ENCODE measurements at regions not wholly inside any gene's neighbourhood (a gene's known extent, or its start where the extent isn't known, plus 50 kb on each side); places are given as distances from the start of the nearest gene placed in this dataset.

GRCh38 chr3:82800248-82800647 lies 1038.8 kb upstream of the GBE1 start:
- no peak for TF ChIP-seq SP1 (IDR thresholded peaks at IDR 0.05)
- no peak for TF ChIP-seq ZNF384 (IDR thresholded peaks at IDR 0.05)
- TF ChIP-seq LEF1 (IDR thresholded peaks at IDR 0.05; ENCODE audit: borderline replicate concordance): no peak
- no peak for TF ChIP-seq HDGF (IDR thresholded peaks at IDR 0.05; ENCODE audit: borderline replicate concordance)
- no peak for TF ChIP-seq TARDBP (IDR thresholded peaks at IDR 0.05)
- no peak for TF ChIP-seq CTBP1 (IDR thresholded peaks at IDR 0.05; ENCODE audit: borderline replicate concordance)
- TF ChIP-seq ELF4 (IDR thresholded peaks at IDR 0.05): no peak
- TF ChIP-seq SUZ12 (IDR thresholded peaks at IDR 0.05): no peak
- TF ChIP-seq FOXM1 (IDR thresholded peaks at IDR 0.05; ENCODE audit: borderline replicate concordance): no peak
- no peak for TF ChIP-seq FOXK2 (IDR thresholded peaks at IDR 0.05)
- no peak for TF ChIP-seq NFRKB (IDR thresholded peaks at IDR 0.05)
- TF ChIP-seq BHLHE40 (IDR thresholded peaks at IDR 0.05; ENCODE audit: borderline replicate concordance): no peak

Measured in HEK293T (cell line).